Spleen (tissue), 7 donors: ENCODE measurements at regions not wholly inside any gene's neighbourhood (a gene's known extent, or its start where the extent isn't known, plus 50 kb on each side); places are given as distances from the start of the nearest gene placed in this dataset.

ENCODE experiments used
- POLR2A ChIP-seq, 3 donors: fragments of 450-650 bp; IDR thresholded peaks; one replicate each; pipeline ENCODE4 v1.5.1; 2017; ENCODE audit warnings: antibody characterized with exemption in 3 of 3, mild to moderate bottlenecking in 1 of 3
- POLR2AphosphoS5 ChIP-seq, 3 donors: sonication (generic); formaldehyde crosslinking; IDR thresholded peaks; one replicate each; pipeline ENCODE4 v1.5.1; 2017; ENCODE audit warnings: antibody characterized with exemption in 3 of 3
- TF ChIP-seq, protein P1 (sequence below), 11 experiments: fragments of 200-600 bp in 7 of 11; fragments of 450-650 bp in 4 of 11; sonication (generic) in 4 of 11; IDR thresholded peaks in 8 of 11; conservative IDR thresholded peaks in 3 of 11; 1 replicate in 7 of 11; 2 replicates in 4 of 11; pipeline versions ENCODE4 v1.4.0 to v1.8.0; 2016 to 2021; ENCODE audit warnings: antibody characterized with exemption in 11 of 11, inconsistent platforms in 4 of 11, mild to moderate bottlenecking in 1 of 11
- donor health status: DM: no; HTN: no; CAD: no; lungs with moderate emphysema.
- donor health status: DM: no; HTN: no; CAD: no.
- donor health status: DM: no; HTN: no; CAD: no.

DNA sequence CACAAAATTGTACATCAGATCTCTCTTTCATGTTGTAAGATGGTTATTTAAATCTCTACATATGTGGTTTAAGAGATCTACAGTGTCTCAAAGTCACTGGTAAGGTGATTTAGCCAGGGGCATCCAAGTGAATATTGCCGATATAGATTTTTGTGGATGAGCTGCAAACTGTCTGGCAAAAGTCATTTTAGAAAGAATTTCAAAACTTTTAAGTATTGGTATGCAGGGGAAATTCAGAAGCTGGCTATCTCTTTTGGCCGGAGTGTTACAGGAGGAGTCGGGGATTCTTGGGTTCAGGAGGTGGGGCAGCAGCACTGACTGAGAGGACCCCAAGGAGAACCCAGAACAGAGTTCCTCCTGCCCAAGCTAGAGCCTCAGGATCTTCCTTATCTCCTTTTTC is 69.9 kb downstream of the PTHLH start:
- TF ChIP-seq, protein P1, sequence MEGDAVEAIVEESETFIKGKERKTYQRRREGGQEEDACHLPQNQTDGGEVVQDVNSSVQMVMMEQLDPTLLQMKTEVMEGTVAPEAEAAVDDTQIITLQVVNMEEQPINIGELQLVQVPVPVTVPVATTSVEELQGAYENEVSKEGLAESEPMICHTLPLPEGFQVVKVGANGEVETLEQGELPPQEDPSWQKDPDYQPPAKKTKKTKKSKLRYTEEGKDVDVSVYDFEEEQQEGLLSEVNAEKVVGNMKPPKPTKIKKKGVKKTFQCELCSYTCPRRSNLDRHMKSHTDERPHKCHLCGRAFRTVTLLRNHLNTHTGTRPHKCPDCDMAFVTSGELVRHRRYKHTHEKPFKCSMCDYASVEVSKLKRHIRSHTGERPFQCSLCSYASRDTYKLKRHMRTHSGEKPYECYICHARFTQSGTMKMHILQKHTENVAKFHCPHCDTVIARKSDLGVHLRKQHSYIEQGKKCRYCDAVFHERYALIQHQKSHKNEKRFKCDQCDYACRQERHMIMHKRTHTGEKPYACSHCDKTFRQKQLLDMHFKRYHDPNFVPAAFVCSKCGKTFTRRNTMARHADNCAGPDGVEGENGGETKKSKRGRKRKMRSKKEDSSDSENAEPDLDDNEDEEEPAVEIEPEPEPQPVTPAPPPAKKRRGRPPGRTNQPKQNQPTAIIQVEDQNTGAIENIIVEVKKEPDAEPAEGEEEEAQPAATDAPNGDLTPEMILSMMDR (IDR thresholded peaks at IDR 0.05 in 8 of 11, conservative IDR thresholded peaks at IDR 0.05 in 3 of 11): no peak
- TF ChIP-seq POLR2AphosphoS5 (IDR thresholded peaks at IDR 0.05) (no peak), POLR2A (IDR thresholded peaks at IDR 0.05) (no peak)
